Neural progenitor cell (in vitro differentiated cells): ENCODE measurements at regions not wholly inside any gene's neighbourhood (a gene's known extent, or its start where the extent isn't known, plus 50 kb on each side); places are given as distances from the start of the nearest gene placed in this dataset.

Experiments used
- DNase-seq: peaks from one replicate; pipeline ENCODE4 v3.0.0-alpha.2; 2016; ENCODE audit warnings: low spot score
- H2AFZ ChIP-seq: fragments of 200-600 bp; sonication (generic); replicated peaks from 2 replicates; pipeline ENCODE4 v1.6.1; 2016; ENCODE audit warnings: antibody characterized with exemption
- H3F3A ChIP-seq: fragments of 200-600 bp; sonication (generic); 2 replicates; pipeline ENCODE4 v1.6.1; 2016; ENCODE audit warnings: antibody characterized with exemption, low read depth
- H3K27ac ChIP-seq: fragments of 200-600 bp; sonication (generic); 2 replicates; pipeline ENCODE4 v1.5.1; 2016; ENCODE audit warnings: mild to moderate bottlenecking
- H3K27me3 ChIP-seq: fragments of 200-600 bp; sonication (generic); 2 replicates; pipeline ENCODE4 v1.6.1; 2016; ENCODE audit warnings: mild to moderate bottlenecking, moderate library complexity
- H3K36me3 ChIP-seq: fragments of 200-600 bp; sonication (generic); 2 replicates; pipeline ENCODE4 v1.5.1; 2016
- H3K4me1 ChIP-seq: fragments of 200-600 bp; sonication (generic); 2 replicates; pipeline ENCODE4 v1.6.1; 2016; ENCODE audit warnings: mixed run types
- H3K4me2 ChIP-seq: fragments of 200-600 bp; sonication (generic); 2 replicates; pipeline ENCODE4 v1.6.1; 2016
- H3K4me3 ChIP-seq: fragments of 200-600 bp; sonication (generic); 2 replicates; pipeline ENCODE4 v1.5.1; 2016
- H3K79me2 ChIP-seq: fragments of 200-600 bp; sonication (generic); 2 replicates; pipeline ENCODE4 v1.6.1; 2016; ENCODE audit warnings: low read depth
- H3K9ac ChIP-seq: fragments of 200-600 bp; sonication (generic); 2 replicates; pipeline ENCODE4 v1.6.1; 2016
- H3K9me3 ChIP-seq: fragments of 200-600 bp; sonication (generic); 2 replicates; pipeline ENCODE4 v1.5.1; 2016; ENCODE audit warnings: low read depth
- H4K20me1 ChIP-seq: fragments of 200-600 bp; sonication (generic); 2 replicates; pipeline ENCODE4 v1.6.1; 2016; ENCODE audit warnings: low read depth
- H3K27ac Mint-ChIP-seq: 3 replicates; pipeline ENCODE4 v1.8.0; 2021; ENCODE audit warnings: mixed read lengths
- H3K27me3 Mint-ChIP-seq: 2 replicates; pipeline ENCODE4 v1.8.0; 2022; ENCODE audit warnings: low read depth, mild to moderate bottlenecking, inconsistent platforms, moderate library complexity, mixed read lengths; ENCODE audit not compliant: insufficient read depth
- H3K36me3 Mint-ChIP-seq: 3 replicates; pipeline ENCODE4 v1.8.0; 2021; ENCODE audit warnings: mixed read lengths
- H3K4me1 Mint-ChIP-seq: 3 replicates; pipeline ENCODE4 v1.8.0; 2021; ENCODE audit warnings: mixed read lengths
- H3K4me3 Mint-ChIP-seq: 3 replicates; pipeline ENCODE4 v1.8.0; 2021; ENCODE audit warnings: mild to moderate bottlenecking, moderate library complexity, mixed read lengths
- H3K9me3 Mint-ChIP-seq: 3 replicates; pipeline ENCODE4 v1.8.0; 2020; ENCODE audit warnings: mixed read lengths
- EZH2 ChIP-seq: fragments of 200-600 bp; sonication (generic); IDR thresholded peaks from 2 replicates; pipeline ENCODE4 v1.6.1; 2017; ENCODE audit warnings: antibody characterized with exemption, mild to moderate bottlenecking, moderate library complexity
- EZH2phosphoT487 ChIP-seq: fragments of 200-600 bp; sonication (generic); IDR thresholded peaks from 2 replicates; pipeline ENCODE4 v1.6.1; 2017; ENCODE audit warnings: antibody characterized with exemption
- TF ChIP-seq, protein P1 (sequence below): fragments of 200-600 bp; sonication (generic); IDR thresholded peaks from 2 replicates; pipeline ENCODE4 v1.5.1; 2017; ENCODE audit warnings: antibody characterized with exemption, mild to moderate bottlenecking

DNA sequence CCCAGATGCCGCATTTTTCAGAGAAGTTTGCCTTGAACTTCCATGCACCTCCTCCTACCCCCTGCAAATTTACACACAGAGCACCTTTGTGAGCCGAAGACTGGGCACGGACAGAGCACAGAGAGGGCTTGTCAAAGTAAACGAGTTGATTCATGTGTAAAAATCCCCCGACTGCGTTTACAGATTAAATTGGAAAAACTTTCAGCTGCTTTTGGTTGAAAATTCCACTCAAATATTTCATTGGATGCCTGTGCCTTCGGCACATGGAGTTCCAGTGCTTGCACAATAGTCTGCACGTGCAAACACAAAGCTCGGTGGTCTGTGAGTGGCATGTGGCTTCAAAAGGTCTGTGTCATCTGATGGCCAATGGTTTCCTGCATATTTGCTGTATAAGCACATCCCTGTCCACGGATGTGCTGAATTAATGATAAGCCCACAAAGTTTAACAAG, 177.5 kb downstream of the SETD4 start:
- no peak for DNase-seq
- no peak overlapping the region for H3K4me3 ChIP-seq

DNA sequence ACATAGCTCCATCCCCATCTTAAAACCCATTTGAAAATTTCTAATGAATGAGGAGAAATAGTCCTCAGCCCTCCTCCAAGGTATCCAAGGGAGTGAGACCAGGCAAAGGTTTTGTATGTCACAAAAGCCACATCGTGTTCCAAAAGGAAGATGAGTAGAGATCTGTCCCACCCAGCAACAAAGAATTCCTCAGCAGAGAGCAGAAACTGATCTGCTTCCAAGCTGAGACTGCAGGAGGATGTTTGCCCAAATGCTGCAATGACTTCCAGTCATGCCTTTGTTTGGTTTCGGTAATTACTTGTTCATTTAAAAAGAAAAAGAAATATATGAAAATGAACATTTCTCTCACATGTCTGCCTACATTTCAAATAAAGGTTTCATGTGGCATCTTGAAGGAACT, 186.9 kb downstream of the SETD4 start:
- no peaks in the 10 kb centered on the region for H4K20me1 ChIP-seq
- H3F3A ChIP-seq, result no peaks in the 10 kb centered on the region
- H3K4me3 ChIP-seq, result no peak overlapping the region
- no peaks in the 10 kb centered on the region for H3K27me3 ChIP-seq
- Mint-ChIP-seq H3K4me1 (peaks cover 8% of the 10 kb centered on the region), H3K4me3 (no peak overlapping the region), H3K27me3 (peaks cover 5% of the 10 kb centered on the region), H3K36me3 (no peaks in the 10 kb centered on the region), H3K9me3 (peaks cover 4% of the 10 kb centered on the region), H3K27ac (no peak overlapping the region)
- H2AFZ ChIP-seq, result peak overlapping the region; percentile 42
- TF ChIP-seq, protein P1, sequence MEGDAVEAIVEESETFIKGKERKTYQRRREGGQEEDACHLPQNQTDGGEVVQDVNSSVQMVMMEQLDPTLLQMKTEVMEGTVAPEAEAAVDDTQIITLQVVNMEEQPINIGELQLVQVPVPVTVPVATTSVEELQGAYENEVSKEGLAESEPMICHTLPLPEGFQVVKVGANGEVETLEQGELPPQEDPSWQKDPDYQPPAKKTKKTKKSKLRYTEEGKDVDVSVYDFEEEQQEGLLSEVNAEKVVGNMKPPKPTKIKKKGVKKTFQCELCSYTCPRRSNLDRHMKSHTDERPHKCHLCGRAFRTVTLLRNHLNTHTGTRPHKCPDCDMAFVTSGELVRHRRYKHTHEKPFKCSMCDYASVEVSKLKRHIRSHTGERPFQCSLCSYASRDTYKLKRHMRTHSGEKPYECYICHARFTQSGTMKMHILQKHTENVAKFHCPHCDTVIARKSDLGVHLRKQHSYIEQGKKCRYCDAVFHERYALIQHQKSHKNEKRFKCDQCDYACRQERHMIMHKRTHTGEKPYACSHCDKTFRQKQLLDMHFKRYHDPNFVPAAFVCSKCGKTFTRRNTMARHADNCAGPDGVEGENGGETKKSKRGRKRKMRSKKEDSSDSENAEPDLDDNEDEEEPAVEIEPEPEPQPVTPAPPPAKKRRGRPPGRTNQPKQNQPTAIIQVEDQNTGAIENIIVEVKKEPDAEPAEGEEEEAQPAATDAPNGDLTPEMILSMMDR, result no peak
- TF ChIP-seq EZH2phosphoT487 (no peak), EZH2 (no peak)
- H3K9ac ChIP-seq, result no peak overlapping the region
- no peak overlapping the region for H3K27ac ChIP-seq
- H3K79me2 ChIP-seq, result no peaks in the 10 kb centered on the region
- no peak overlapping the region for H3K4me2 ChIP-seq
- H3K9me3 ChIP-seq, result no peaks in the 10 kb centered on the region
- H3K4me1 ChIP-seq, result no peaks in the 10 kb centered on the region
- no peak for DNase-seq
- no peaks in the 10 kb centered on the region for H3K36me3 ChIP-seq

More for the DNA sequence above, 177.5 kb downstream of the SETD4 start:
- Mint-ChIP-seq H3K9me3 (no peaks in the 10 kb centered on the region), H3K27ac (no peak overlapping the region), H3K4me3 (peak overlapping the region; percentile 35), H3K27me3 (no peaks in the 10 kb centered on the region), H3K36me3 (no peaks in the 10 kb centered on the region), H3K4me1 (peaks cover 6% of the 10 kb centered on the region)
- H3K9ac ChIP-seq, result no peak overlapping the region
- no peaks in the 10 kb centered on the region for H3K4me1 ChIP-seq
- H3K27ac ChIP-seq, result no peak overlapping the region
- H3K27me3 ChIP-seq, result no peaks in the 10 kb centered on the region
- H3K4me2 ChIP-seq, result no peak overlapping the region
- H3K9me3 ChIP-seq, result no peaks in the 10 kb centered on the region
- H3F3A ChIP-seq, result no peaks in the 10 kb centered on the region
- no peaks in the 10 kb centered on the region for H3K36me3 ChIP-seq
- TF ChIP-seq EZH2phosphoT487 (no peak), EZH2 (no peak)
- TF ChIP-seq, protein P1, result no peak
- H3K79me2 ChIP-seq, result no peaks in the 10 kb centered on the region
- peak overlapping the region; percentile 7 for H2AFZ ChIP-seq
- no peaks in the 10 kb centered on the region for H4K20me1 ChIP-seq

DNA sequence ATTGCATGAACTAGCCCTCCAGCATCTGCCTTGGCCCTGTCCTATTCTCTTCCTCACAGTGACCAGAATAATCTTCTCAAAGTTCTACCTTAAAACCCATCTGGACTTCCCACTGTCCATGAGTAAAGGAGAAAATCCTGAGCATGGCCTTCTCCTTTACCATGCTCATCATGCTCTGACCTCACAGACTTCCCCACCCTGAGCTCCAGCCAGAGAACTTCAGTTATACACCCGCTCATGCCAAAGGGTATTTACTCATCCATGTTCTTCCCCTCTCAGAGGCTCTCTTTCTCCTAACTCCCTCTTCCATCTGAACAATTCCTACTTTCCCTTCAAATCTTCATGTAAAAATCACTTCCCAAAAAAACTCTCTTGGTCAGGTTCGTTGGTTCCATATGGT, 188.4 kb downstream of the SETD4 start:
- no peak for DNase-seq
- no peaks in the 10 kb centered on the region for H3K36me3 Mint-ChIP-seq
- Histone ChIP-seq H3K9me3 (no peaks in the 10 kb centered on the region), H3K4me1 (no peaks in the 10 kb centered on the region), H2AFZ (no peak overlapping the region), H4K20me1 (no peaks in the 10 kb centered on the region), H3K27me3 (no peaks in the 10 kb centered on the region), H3K4me3 (no peak overlapping the region), H3K4me2 (no peak overlapping the region), H3K9ac (no peak overlapping the region), H3F3A (no peaks in the 10 kb centered on the region), H3K79me2 (no peaks in the 10 kb centered on the region), H3K36me3 (no peaks in the 10 kb centered on the region), H3K27ac (no peak overlapping the region)
- H3K4me3 Mint-ChIP-seq, result no peak overlapping the region
- H3K27ac Mint-ChIP-seq, result no peak overlapping the region
- H3K27me3 Mint-ChIP-seq, result peaks cover 5% of the 10 kb centered on the region
- peaks cover 8% of the 10 kb centered on the region for H3K4me1 Mint-ChIP-seq
- TF ChIP-seq EZH2, result no peak
- H3K9me3 Mint-ChIP-seq, result peaks cover 6% of the 10 kb centered on the region

DNA sequence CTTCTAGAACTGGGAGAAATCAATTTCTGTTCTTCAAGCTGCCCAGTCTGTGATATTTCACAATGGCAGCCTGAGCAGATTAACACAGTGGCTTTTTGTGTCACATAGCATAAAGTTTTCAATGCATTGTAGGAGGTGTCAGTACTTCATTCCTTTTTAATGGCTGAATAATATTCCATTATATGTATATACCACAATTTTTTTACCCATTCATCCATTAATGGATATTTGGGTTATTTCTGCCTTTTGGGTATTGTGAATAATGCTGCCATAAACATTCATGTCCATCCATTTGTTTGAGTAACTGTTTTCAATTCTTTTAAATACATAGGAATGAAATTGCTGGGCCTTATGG, 191.5 kb downstream of the SETD4 start:
- H3K36me3 ChIP-seq, result no peaks in the 10 kb centered on the region
- H3K36me3 Mint-ChIP-seq, result no peaks in the 10 kb centered on the region
- TF ChIP-seq EZH2phosphoT487, result no peak
- H3K9me3 ChIP-seq, result no peaks in the 10 kb centered on the region
- no peak overlapping the region for H3K9ac ChIP-seq
- no peak overlapping the region for H3K4me3 ChIP-seq
- H2AFZ ChIP-seq, result no peak overlapping the region
- peaks cover 6% of the 10 kb centered on the region for H3K9me3 Mint-ChIP-seq
- H3K27me3 Mint-ChIP-seq, result peaks cover 5% of the 10 kb centered on the region
- H3K79me2 ChIP-seq, result no peaks in the 10 kb centered on the region
- H3K4me2 ChIP-seq, result no peak overlapping the region
- no peaks in the 10 kb centered on the region for H3K27me3 ChIP-seq
- H3K27ac Mint-ChIP-seq, result no peak overlapping the region
- H3K4me3 Mint-ChIP-seq, result no peak overlapping the region
- peaks cover 8% of the 10 kb centered on the region for H3K4me1 Mint-ChIP-seq
- no peaks in the 10 kb centered on the region for H4K20me1 ChIP-seq
- no peaks in the 10 kb centered on the region for H3F3A ChIP-seq
- no peak overlapping the region for H3K27ac ChIP-seq
- DNase-seq, result no peak
- no peaks in the 10 kb centered on the region for H3K4me1 ChIP-seq
